ENCODE measurements at regions not wholly inside any gene's neighbourhood (a gene's known extent, or its start where the extent isn't known, plus 50 kb on each side); places are given as distances from the start of the nearest gene placed in this dataset.

GRCh38 chr6:25199544-25199943 lies 79.6 kb upstream of the CARMIL1 start:
- POLR2A ChIA-PET, result no interaction called here
- ATAC-seq (peak; percentile 93), DNase-seq (ENCODE audit: low spot score) (no peak)
- CTCF ChIA-PET, result interaction anchor here (0.6 to 1.6 kb wide), 4 partner anchors 16 to 36 kb away, joined by 3 to 5 read pairs (median 4); no protein-coding TSS in a partner anchor
- Mint-ChIP-seq H3K36me3 (no peaks in the 10 kb centered on the region), H3K4me3 (no peak overlapping the region), H3K27me3 (ENCODE audit: low read depth) (no peaks in the 10 kb centered on the region), H3K9me3 (no peaks in the 10 kb centered on the region), H3K27ac (no peak overlapping the region), H3K4me1 (no peaks in the 10 kb centered on the region)
- TF ChIP-seq PRDM15 (CRISPR knock-in tag; IDR thresholded peaks at IDR 0.05) (no peak), NR3C1 (CRISPR knock-in tag; conservative IDR thresholded peaks at IDR 0.05; ENCODE audit: low read depth) (no peak), CDX4 (CRISPR knock-in tag; IDR thresholded peaks at IDR 0.05; ENCODE audit: borderline replicate concordance) (no peak), ATF6 (CRISPR knock-in tag; IDR thresholded peaks at IDR 0.05) (no peak), SP1 (CRISPR knock-in tag; conservative IDR thresholded peaks at IDR 0.05) (no peak), IRF1 (CRISPR knock-in tag; IDR thresholded peaks at IDR 0.05) (no peak), ZNF512 (CRISPR knock-in tag; IDR thresholded peaks at IDR 0.05; ENCODE audit: borderline replicate concordance) (no peak), NR1H2 (CRISPR knock-in tag; IDR thresholded peaks at IDR 0.05) (no peak), FOXJ3 (CRISPR knock-in tag; IDR thresholded peaks at IDR 0.05; ENCODE audit: borderline replicate concordance) (no peak), ZBTB43 (CRISPR knock-in tag; IDR thresholded peaks at IDR 0.05) (no peak), RORB (CRISPR knock-in tag; IDR thresholded peaks at IDR 0.05) (no peak), ERG (CRISPR knock-in tag; IDR thresholded peaks at IDR 0.05) (no peak), HMGXB4 (CRISPR knock-in tag; IDR thresholded peaks at IDR 0.05) (no peak), JAZF1 (CRISPR knock-in tag; IDR thresholded peaks at IDR 0.05) (no peak), ATF2 (CRISPR knock-in tag; IDR thresholded peaks at IDR 0.05; ENCODE audit: borderline replicate concordance, low read depth) (no peak), NFATC4 (CRISPR knock-in tag; IDR thresholded peaks at IDR 0.05) (no peak), FOXK1 (CRISPR knock-in tag; IDR thresholded peaks at IDR 0.05) (no peak), ZBTB21 (CRISPR knock-in tag; IDR thresholded peaks at IDR 0.05; ENCODE audit: borderline replicate concordance) (no peak)

All from WTC11 (cell line).